Fibroblast of upper back skin (primary cell): ENCODE measurements at regions not wholly inside any gene's neighbourhood (a gene's known extent, or its start where the extent isn't known, plus 50 kb on each side); places are given as distances from the start of the nearest gene placed in this dataset.
"Not testable (repeated sequence)": the region's sequence is repeated elsewhere in the genome, so short reads cannot be mapped to it uniquely, and the experiment has no call there.

Source experiments
- DNase-seq: peaks from one replicate; pipeline ENCODE4 v3.0.0-alpha.2; 2013

DNA sequence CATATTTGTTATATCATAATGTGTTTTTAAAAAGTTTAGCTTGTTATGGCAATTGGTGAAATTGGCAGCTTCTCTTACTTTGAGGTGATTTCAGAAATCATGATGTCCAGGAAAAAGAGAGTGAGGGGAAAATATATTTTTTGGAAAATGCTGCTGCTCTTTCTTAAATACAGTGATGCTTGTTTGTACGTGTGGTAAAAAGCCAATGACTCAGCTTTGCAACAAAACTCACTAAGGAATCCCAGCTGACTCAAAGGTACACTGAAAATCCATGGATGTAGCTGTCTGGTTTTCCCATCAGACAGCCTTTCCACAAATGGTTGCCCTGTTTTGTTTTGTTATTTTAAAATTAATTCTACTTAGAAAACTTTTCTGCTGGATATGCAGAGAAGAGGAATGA lies 306.4 kb upstream of the PAPPA start:
- DNase-seq: peak; percentile 70

DNA sequence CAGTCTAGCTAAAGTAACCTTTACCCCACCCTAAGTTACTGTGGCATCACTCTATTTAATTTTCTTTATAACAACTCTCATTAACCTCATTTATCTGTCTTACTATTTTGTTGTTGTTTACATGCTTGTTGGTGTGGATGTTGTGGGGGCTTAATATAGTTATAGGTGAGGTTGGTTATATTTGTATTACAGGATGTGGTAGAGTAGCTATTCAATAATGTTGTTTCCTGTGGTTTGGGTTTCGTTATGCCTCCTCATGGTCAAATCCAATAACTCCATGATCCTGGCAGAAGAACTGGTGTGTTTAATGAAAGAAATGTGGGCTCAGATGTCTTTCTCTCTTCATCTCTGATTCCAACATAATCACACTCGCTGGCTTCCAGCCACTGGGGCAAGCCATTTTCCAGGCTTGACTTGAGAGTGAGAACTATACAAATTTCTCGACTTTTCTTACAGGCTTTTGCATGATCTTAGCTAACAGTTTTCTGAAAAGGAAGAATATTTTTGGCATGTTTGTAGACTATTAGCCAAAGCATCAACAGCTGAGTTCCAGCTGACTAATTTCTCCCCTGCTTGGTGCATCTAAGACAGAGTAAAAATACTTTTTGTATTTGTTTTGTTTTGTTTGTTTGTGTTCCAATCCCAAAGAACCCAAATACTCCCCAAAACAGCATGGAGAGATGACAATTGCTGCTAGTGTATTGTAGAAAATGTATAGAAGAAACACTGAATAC lies 303.7 kb upstream of the PAPPA start:
- peak; percentile 84 for DNase-seq

DNA sequence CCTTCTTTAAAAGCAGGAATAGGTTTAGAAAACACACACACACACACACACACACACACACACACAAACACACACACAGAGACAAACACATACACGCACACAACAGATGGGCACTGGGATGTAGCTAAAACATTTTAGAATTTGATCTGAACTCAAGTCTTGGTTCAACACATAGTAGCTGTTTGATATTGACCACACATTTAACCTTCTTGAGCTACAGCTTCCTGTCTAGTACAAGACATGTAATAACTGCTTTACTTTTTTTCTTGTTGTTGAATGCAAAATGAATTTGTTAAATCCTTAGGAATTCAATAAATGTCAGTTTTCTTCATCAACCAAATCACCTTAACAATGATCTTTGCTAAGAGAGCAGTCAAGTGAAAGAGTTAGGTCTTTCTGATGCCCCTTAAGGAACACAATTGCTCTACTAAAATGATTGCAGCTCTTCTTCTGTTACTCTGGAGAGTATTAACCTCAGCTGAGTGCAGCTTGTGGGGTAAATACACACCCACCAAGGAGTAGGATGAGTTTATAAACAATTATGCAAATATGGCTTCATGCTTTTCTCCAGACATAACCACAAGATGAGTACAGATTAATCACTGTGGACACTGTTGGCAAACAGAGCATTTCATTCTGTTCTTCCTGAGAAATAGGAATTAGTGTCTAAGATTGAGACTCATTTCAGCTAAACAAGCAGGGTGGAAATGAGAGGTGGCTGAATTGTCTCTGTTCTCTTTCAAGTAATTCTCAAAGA lies 302.9 kb upstream of the PAPPA start:
- peak; percentile 86 for DNase-seq

DNA sequence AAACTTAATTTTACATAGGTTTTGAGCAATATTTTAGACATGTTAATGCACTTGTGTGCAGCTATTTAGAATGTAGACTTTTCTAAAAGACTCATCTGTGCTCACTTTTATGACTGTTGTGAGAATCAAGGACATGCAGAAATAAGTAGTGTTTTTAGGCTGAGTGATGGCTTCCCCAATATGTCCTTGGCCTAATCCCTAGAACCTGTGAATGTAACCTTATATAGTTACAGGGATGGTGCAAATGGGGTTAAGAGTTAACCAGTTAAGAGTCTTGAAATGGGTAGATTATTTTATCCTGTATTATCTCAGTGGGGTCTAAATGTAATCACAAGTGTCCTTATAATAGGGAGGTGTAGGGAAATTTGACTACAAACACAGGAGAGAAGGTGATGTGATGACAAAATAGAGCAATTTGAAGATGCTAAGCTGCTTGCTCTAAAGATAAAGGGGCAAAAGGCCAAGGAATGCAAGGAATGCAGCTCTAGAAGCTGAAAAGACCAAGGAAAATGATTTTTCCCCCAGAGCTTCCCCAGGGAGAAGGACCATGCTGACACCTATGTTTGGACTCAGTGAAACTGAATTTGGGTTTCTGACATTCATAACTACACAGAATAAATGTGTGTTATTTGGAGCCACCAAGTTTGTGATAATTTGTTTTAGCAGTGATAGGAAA lies 298.0 kb upstream of the PAPPA start:
- peak; percentile 68 for DNase-seq

DNA sequence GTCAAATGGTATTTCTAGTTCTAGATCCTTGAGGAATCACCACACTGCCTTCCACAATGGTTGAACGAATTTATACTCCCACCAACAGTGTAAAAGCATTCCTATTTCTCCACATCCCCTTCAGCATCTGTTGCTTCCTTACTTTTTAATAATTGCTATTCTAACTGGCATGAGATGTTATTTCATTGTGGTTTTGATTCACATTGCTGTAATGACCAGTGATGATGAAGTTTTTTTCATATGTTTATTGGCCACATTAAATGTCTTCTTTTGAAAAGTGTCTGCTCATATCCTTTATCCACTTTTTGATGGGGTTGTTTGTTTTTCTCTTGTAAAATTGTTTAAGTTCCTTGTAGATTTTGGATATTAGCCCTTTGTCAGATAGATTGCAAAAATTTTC lies 295.2 kb upstream of the PAPPA start:
- DNase-seq: not testable (repeated sequence)

DNA sequence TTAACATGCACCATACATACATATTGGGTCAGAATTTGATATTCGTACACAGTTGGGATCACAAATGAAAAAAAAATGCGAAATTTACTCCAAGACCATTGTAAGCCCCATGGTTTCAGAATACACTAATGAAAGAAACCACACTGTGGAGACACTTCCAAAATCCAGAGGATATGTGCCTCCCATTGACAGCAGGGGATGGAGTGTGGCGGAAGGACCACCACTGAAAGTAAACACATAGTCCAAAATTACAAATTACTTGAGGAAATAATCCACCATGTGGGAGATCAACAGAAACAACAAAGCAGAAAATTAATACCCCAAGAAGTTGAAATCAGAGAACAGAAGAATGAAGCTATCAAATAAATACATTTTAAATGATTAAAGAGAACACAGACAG lies 291.6 kb upstream of the PAPPA start:
- DNase-seq: no peak

DNA sequence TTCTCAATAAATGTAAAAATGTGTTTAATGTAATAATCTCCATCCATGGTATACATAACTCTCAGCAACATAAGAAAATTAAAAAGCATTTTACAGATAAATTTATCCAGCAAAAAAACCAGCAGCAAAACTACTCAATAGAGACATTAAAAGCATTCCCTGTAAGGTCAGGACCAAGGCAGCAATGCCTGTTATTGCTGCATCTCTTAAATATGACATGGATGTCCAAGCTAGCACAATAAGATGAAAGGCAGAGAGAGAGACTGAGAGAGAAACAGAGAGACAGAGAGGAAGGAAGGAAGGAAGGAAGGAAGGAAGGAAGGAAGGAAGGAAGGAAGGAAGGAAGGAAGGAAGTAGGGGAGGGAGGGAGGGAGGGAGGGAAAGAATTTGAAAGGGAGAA lies 289.0 kb upstream of the PAPPA start:
- no peak for DNase-seq

DNA sequence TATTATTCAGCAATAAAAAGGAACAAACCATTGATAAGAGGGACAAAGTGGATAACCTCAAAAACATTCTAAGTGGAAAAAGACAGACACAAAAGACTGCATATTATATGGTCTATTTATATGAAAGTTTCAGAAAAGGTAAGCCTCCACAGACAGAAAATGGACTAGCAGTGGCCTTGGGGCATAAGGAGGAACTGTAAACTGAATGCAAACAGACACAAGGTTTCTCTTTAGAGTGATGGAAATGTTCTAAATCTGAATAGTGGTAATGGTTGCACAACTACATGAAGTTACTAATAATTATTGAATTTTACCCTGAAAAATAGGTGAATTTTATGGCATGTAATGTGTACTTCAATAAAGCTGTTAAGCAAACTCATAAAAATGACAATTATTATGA lies 286.3 kb upstream of the PAPPA start:
- no peak for DNase-seq

DNA sequence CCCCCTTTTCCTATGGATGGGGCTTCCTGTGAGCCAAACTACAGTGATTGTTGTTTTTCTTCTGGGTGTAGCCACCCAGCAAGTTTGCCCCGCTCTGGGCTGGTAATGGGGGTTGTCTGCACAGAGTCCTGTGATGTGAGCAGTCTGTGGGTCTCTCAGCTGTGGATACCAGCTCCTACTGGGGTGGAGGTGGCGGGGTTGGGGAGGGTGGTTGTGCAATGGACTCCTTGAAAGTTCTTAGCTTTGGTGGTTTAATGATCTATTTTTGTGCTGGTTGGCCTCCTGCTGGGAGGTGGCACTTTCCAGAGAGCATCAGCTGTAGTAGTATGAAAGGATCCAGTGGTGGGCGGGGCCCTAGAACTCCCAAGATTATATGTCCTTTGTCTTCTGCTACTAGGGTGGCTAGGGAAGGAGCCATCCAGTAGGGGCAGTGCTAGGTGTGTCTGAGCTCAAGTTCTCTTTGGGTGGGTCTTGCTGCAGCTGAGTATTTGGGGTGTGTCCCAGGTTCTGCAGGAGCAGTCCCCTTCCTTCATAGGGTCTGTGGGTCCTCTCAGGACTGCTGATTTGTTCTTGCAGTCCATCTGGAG lies 275.6 kb upstream of the PAPPA start:
- DNase-seq: no peak

DNA sequence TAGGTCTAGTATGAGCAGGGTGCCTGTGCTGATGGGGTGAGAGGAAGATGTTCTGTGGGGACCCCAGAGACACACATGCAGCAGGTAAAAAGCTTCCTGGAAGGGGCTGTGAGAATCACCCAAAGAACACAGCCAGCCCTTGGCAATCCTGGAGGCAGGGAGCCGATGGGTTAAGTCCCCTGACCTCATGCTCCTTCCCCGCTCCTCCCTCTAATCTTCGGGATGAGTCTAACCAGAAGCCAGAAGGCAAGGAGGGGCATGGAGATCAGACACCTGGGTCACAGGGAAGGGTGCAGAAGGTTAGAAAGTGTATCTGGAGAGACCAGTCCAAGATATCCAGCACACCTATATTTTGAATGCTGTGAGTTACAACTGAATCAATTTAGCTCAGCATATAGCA lies 274.1 kb upstream of the PAPPA start:
- no peak for DNase-seq

DNA sequence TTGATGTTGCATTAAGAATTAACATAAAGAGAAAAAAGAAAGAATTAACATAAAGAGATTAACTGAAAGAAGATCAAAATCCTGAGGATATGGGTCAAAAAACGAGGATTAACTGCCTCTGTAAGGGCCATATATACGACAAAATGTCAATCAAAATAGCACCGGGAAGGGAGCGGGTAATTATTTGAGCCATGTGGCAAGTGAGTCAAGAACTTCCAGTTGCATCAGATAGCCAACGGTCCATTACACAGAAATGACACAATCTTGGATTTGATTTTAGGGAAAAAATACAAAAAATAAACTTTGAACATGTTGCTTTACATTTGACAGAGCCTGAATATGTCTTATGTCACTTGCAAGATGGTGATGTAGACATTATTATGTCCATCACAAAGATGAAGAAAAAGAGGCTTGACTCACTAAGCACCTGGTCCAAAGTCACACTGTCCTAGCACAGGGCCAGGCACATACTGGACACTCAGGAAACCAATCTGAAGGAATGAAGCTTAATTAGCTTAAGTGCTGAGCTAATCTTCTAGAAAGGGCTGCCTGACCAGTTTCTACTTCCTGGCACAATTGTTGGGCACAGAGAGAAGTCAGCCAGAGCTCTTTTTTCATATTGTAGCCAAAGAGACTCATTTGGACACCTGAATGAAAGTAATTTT lies 273.2 kb upstream of the PAPPA start:
- DNase-seq: no peak

DNA sequence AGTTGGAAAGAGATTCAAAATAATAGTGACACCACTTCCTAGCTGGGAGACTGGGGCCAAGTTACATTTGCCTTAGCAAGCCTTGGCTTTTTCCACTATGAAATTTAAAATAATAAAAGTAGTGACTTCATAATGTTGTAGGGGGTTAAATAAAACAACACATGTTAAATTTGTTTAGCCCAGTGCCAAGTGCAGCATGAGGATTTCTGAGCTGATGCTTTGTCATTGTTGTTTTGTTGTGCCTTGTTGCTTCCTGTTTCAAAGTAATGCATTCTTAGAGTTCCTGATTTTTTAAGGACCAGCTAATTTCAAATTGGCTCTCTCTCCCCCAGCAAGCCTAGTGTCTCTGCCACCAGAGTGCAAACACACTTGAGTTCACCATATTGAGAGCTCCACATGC lies 270.7 kb upstream of the PAPPA start:
- DNase-seq: no peak

DNA sequence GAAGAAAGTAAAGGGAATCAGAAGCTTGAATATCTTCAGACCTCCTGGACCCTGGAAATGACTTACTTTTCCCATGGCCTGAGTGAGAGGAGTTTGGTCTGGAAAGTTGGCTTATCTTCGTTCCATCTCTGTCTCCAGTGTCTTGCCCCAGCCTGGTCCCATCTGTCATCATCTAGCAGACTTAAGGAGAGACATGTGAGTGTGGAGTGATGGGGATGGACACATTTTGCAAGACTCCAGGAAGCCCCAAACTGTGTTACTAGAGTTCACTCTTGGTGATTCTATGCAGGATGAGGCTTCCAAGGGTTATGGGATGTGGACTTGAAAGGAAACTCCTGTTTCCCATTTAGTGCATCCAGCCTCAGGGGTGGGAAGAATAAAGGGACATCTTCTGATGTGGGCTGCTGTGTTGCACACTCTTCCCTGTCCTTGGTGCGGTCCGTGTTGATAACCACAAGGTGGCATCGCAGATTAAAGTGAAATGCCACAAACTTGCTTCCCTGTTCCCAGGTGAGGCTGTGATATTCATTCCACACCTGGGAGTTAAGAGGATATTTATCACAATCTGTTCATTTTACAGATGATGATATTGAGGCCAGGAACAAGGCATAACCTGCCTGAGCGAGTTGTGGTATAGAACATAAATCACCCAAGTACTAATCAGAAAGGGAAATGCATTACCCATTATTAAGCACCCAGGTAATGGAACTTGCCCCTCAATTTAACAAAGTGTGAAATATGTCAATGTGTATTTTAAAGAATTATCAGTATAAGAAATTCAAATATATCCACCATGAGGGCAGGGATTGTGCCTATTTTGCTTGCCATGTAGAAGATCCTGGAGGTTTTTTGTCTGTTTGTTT lies 269.9 kb upstream of the PAPPA start:
- peak; percentile 56 for DNase-seq

DNA sequence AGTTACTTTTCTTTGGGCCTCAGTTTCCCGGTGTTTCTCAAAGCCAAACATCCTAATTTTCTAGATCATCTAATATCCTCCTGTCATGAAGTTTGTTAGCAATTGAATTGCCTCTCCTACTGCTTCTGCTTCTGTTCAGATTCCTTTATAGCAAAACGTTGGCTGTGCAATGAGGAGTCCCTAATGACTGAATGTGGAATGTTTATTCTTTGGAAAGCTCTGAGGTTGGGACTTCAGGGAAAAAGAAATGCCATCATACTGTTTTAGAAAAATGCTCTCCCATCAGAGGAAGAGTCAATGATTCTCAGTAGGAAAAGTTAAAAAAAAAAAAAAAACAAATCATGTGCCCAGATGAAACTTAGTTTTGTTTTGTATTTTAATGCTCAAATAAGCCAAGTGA lies 268.7 kb upstream of the PAPPA start:
- DNase-seq: peak; percentile 51

DNA sequence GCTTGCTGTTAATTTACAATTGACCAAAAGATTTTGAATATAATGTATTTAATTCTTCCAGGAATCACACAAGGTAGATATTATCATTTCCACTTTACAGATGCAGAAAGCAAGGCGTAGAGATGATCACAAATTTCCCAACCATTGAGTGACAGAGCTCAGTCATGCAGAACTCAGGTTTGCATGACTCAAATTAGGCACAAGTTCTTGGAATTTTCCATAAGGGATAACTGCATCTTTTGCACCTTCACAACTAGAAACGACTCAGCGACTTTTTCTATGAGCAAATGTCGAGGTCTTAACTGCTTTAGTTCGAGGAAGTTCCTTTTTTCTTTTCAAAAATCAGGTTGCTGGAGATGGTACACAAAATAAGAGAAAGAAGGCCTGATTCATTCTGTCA lies 265.5 kb upstream of the PAPPA start:
- DNase-seq: no peak

DNA sequence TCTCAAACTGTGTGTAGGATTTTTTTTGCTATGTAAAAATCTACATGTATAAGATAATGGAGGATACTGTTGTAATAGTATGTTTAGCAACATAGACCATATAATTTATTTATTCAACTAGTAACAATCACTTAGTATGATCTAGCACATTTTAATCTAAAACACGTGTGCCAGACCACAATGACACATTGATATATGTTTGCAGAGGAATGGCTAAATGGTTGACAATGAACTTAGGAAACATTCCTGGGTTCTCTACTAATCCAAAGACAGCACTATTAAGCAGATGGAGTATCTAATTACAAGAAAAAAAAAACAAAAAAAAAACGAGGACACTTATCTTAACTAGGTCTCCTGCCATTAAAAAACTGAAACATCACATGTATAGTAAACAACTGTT lies 261.7 kb upstream of the PAPPA start:
- peak; percentile 88 for DNase-seq

DNA sequence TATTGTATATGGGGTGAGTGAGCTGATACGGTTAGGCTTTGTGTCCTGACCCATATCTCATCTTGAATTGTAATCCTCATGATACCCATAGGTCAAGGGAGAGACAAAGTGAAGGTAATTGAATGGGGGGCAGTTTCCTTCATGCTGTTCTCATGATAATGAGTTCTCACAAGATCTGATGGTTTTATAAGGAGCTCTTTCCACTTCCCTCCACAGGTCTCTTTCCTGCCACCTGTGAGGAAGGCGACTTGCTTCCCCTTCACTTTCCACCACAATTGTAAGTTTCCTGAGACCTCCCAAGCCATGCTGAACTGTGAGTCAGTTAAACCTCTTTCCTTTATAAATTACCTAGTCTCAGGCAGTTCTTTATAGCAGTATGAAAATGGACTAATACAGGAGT lies 255.1 kb upstream of the PAPPA start:
- not testable (repeated sequence) for DNase-seq

DNA sequence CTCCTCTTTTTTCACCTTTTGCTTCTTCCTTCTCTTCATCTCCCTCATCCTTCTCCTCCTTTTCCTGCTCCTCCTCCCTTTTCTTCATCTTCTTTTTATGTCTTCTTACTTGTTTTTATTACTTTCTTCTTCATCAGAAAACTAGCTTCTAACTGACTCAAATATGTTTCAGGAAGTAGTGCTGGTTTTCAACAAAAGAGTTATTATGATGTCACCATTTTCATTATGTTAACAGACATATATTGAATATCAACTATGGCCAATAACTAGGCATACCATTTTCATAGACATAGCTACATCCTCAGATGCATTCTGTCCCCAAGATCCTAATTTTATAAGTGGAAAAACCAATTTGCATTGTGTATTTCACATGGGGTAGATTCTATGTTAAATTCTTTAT lies 252.9 kb upstream of the PAPPA start:
- no peak for DNase-seq

DNA sequence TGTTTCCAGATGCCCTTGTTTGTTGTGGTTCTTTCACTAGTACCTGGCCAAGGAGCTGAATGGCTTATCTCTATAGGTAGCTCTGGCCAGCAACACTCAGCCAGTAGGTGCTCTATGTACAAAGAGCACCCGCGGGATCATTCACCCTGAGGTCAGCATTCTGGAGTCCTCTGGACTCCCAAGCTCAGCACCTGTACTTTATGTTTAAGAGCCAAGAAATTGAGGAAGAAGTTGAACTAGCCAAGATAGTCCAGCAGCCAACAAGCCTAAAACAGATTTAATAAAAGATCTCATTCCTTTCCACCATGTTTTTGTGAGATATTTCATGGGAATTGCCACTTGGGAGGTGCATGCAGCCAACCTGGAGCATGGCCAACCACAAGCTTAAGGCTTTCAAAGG lies 242.6 kb upstream of the PAPPA start:
- no peak for DNase-seq

DNA sequence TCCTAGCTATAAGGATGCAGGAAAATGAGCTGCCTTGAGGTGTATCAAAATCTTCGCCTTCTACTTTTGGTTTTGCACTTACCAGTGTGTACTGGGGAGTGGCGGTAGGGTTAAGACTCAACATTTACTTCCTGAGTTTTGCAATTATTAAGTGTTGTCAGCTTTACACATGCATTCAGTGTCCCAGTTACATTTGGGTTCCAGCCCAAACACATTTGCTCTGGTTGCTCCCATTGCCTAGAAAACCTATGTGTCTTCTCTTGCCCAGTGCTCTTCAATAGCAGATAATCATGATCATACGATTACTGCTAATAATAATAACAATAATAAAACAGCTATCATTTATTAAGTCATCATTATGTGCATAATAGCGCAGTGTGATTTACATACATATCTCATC lies 241.5 kb upstream of the PAPPA start:
- no peak for DNase-seq

DNA sequence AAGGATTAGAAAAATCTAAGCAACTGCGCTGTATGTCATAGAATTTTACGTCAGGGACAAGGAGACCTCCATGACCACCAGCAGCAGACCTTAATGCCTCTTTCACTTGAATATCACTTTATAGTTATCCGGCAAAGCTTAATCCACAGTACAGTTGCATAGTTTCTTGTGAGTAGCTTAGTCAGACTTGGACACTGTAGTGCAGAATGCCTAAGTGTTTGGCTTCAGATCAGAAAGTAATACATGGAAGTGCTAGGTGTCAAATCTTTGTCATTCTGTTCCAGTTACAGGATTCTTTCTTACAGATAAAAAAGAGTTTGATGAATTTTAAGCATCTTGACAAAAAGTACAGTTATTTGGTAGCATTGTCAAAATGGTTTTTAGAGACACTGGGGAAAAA lies 239.9 kb upstream of the PAPPA start:
- DNase-seq: peak; percentile 60

DNA sequence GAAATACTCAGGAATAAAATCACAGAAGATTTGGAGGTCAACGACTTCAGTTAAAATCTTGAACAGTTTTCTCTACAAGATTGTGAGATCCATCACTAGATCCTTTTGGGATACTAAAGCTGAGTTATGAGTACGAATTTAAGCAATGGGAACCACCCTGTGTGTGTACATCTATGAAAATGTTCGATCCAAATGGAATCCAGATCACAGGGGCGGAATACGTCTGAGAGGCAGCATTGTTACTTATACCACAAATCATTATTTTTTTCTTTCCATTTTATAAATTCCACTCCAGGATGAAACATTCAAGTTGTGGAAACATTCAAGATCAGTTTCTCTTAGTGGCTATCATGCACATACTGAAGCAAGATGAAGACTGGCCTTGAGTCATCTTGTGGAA lies 239.3 kb upstream of the PAPPA start:
- DNase-seq: no peak
